KG1 (cell line): ENCODE measurements at regions not wholly inside any gene's neighbourhood (a gene's known extent, or its start where the extent isn't known, plus 50 kb on each side); places are given as distances from the start of the nearest gene placed in this dataset.

ENCODE experiments used
- DNase-seq: peaks from one replicate; lab custom pipeline; 2025; lab: John Stamatoyannopoulos, UW

DNA sequence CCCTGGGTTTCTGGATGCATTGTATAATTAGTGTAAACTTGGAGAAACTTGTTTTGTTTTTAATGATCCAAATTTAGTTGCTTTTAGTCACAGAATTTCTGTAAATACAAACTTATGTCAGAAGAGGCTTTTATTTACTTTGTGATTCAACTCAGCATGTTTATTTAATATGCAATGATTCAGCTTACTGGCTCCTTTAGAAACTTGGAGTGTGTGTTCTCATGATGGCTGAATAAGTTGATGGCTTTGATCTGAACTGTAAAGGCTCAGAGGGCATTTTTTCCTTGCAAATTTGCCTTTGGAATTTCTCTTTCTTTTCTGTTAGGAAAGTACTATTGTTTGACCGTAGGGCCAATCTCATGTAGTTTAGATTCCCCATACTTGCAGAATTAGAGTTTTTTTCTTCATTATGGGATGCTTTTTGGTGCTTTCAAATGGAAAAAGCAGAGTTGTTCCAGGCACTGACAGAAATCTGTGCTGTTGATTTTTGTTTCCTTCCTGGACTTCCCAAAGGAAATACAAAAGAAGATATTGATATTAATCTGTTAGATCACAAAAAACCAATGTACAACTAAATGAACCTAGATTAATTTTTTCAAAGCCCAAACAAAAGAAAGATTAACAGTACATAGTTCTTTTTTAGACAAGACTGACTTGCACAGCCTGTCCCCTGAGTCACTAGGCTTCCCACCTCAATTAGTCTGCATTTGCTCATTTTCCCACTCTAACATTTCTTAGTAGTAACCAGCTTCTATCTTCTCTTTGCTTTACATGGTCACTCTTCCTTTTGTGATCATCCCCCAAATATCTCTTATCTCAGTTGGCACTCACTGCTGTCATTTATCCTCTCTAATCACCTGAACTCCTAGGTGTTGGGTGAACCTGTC, 96.8 kb upstream of the AGR3 start:
- no peak for DNase-seq

DNA sequence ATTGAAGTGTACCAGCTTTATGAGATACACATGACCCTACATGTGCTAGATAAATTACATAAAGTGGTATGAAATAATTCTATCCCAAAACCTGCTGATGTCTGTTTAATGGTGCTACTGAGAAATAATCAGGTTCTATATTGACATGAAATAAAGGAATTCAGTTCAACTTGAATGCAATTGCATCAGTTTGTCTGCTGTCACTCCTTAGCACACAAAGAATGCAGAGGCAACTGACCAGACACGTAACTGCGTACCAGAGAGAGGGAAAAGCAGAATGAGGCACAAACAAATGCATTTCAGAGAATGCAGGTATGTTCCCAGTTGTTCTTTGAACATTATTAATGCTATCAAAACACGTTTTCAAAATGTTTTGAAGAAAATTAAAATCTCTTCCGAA, 98.8 kb upstream of the AGR3 start:
- DNase-seq: no peak

- no peak for DNase-seq
Measured at GRCh38 chr7:16982640-16983350, 101.0 kb upstream of the AGR3 start.

GRCh38 chr7:16984375-16984774, 102.6 kb upstream of the AGR3 start:
- no peak for DNase-seq

- DNase-seq: no peak
Measured at GRCh38 chr7:16985621-16986020, 103.8 kb upstream of the AGR3 start.

GRCh38 chr7:16986755-16987154, 105.0 kb upstream of the AGR3 start:
- no peak for DNase-seq

DNA sequence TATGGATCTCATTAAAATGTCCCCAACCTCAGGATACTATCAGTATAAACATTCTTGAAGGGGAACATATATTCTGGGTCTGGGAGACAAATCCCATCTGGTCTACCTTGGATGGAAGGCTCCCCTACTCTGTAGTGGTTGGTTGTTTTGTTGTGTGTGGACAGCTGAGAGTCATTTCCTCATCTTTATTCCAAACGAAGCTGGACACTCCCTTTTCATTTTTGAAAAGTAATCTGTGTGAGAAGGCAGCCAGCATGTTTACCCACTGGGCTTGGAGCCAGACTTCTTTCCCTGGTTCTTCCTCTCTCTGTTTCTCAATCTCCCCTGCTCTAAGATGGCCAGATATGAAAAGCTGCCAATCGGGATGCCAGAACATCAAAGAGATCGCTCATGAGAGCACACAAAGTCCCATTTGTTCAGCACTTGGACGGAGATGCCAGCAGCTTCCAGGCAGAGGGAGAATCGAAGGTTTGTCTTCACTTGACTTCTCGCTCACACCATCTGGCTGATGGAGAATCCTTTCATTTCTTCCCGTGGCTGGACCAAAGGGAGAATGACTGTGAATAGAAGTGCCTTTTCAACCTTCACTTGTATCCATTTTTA, 108.1 kb upstream of the AGR3 start:
- no peak for DNase-seq

DNA sequence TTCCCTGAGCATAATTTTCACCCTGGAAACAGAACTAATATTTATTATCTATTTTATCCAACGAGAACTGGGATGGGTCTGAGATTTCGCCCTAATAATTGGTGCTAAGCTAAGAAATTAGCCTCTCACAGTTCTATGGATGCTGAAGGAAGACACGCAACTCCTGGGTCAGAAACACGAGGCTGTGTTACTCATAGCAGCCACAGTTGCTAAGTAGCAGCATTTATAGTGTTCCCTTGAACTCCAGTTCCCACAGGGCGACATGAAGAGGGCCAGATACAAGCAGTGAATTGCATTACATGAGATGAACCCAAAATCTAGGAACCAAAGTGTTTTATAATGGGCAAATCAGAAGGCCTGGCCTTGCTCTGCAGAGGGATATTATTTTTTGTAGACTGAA, 109.8 kb upstream of the AGR3 start:
- DNase-seq: no peak

DNA sequence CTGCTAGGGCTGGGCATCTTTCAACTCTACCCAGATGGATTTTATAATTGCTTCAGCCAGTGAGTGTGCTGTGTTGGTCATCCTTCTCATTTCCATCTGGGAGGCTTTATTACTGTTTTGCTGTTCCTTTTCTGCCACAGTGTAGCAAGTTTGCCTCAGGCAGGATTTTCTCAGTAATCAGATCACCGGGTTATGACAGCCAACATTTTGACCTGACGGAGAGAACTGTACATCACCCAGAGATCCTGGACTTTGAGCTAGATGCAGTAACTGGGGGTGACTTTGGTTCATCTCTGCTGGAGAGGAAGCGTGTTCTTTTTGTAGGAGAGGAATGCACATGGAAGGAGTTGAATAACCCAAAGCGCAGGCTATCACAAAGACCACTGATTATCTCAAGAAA, 111.8 kb upstream of the AGR3 start:
- DNase-seq: no peak

DNA sequence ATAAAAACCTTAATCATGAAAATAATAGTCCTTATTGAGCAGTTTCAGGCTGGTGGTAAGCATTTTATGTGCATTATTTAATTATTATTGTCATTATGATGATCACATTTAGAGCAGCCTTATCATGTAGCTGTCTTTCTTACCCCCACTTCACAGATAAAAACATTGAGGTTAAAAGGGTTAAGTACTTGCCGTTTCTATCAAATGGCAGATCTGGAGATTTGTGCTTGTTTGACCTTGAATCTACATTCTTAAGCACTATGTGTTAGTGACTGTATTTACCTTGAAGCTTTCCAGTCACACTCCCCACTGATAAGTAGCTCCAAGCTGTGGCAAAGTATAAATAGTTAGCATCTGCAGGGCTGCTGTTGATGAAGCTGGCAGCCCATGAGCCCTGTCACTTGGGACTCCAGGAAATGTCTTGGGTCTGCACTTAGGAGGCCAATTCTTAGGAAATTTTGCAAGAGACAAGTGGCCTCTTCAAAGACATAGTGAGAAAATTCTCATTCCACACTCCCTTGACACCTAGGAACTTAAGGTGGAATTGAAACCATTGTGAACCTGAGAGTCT, 116.8 kb upstream of the AGR3 start:
- no peak for DNase-seq

GRCh38 chr7:16999541-17000267, 117.9 kb upstream of the AGR3 start:
- DNase-seq: peak; percentile 20

DNA sequence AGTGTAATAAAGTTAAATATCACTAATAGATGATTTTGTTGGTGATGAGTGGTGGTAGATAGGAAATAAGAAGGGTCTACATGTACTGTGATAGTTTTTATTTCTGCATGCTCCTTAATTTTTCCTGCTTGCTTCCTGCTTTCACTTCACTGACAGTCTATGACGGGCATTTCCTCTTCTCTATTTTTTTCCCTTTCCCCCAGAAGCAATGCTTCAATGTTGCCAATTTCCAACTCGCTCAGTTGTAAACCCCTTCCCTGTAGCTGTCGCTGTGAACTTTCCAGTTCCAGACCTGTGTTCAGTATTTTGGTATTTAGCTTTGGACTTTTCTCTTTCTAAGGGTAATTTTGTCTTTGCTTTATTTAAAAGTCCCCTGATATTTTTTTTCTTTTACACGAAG, 123.5 kb upstream of the AGR3 start:
- no peak for DNase-seq

DNA sequence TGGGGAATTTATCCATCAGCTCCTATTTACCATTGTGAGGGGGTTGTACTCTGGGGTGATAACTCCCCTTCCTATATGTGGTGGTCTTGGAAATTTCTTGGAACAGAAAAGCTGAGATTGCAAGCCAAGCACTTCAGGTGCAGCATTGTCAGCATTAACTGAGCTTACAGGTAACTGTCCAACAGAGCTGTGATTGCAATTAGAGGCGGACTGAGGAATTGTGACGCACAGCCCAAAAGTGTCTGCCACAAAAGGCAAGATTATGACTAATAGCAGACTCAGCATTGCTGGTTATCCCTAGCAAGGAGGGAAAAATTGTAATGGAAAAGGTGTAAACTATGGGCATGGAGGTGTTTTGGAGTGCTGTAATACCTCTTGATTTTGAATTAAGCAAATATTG, 126.1 kb upstream of the AGR3 start:
- DNase-seq: no peak

- DNase-seq: no peak
Measured at GRCh38 chr7:17009007-17009719, 127.4 kb upstream of the AGR3 start.

- no peak for DNase-seq
Measured at GRCh38 chr7:17009933-17010332, 128.2 kb upstream of the AGR3 start.

DNA sequence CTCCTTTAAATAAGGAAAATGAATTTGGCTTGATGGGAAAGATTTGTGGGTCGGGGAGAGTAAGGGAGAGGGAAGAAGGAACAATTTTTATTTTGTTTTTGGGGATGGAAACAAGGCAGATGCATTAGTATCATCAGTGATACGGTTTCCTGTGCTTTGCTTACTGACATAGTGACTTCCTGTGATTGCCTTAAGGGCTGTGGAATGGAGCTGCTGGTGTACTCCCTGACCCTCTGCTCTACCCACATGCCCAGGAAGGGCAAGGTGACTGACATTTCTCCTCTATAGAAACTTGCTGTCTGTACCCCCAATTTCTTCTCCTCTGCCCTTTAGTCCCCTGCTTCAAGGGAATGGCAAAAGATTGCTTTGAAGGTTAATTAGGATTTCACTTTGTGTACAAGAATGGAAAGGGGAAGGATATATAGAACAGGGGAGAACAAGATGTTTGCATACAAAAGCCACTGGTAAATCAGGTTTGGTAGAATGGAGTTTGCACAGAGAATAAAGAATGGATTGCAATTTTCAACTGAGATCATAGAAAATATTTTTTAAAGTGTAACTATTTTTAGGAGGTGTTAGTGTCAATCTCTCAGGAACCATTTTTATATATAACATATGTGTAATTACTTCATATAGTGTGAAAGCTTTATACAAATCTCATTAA, 129.0 kb upstream of the AGR3 start:
- no peak for DNase-seq

DNA sequence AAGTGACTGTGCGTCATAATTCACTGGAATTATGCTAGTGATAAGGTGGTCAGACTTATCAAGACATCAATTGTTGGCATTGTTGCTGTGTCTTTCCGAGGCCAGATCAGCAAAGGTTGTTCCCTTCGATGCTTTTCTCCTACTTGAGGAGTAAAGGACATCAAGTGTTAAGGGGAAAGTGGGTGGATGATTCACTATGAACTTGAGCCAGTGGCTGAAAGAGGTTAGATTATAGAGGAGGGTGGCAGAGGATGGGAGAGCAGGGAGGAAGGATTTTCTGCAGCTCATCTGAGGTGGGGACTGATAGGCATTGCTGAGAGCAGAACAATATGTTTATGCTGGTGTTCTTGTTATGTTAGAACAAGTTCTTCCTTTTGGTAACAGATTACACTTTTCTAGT, 131.4 kb upstream of the AGR3 start:
- DNase-seq: no peak

GRCh38 chr7:17014686-17015085, 132.9 kb upstream of the AGR3 start:
- no peak for DNase-seq

DNA sequence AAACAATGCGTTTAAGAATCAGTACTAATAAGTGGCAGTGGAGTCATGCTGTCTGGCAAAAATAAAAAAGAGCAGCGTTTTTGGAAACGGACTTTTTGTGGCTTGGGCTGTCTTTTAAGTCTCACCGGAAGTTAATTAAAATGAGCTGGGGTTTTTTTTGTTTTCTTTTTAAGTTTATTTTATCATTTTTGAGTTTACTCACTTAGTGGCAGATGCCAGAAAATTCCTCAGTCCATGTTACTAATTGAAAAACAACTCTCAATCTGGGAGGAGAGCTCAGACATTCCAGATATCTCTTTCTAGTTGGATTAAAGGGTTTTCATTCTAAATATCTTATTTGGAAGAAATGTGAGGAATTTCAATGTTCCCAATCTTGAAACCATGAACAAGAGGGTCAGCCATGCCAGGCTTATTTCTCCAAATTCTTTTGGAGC, 133.8 kb upstream of the AGR3 start:
- no peak for DNase-seq

- no peak for DNase-seq
Measured at GRCh38 chr7:17016402-17017010, 134.7 kb upstream of the AGR3 start.
